Activated naive CD4-positive, alpha-beta T cell treated with anti-CD3 and anti-CD28 coated beads, Interleukin-2, amount 50 U/mL, for 24 hours (primary cell): ENCODE measurements at regions not wholly inside any gene's neighbourhood (a gene's known extent, or its start where the extent isn't known, plus 50 kb on each side); places are given as distances from the start of the nearest gene placed in this dataset.
"Not testable (repeated sequence)": the region's sequence is repeated elsewhere in the genome, so short reads cannot be mapped to it uniquely, and the experiment has no call there.

Experiments used
- H3K27ac Mint-ChIP-seq: one replicate; pipeline ENCODE4 v1.8.0; 2021; ENCODE audit warnings: mild to moderate bottlenecking, mixed read lengths
- H3K27me3 Mint-ChIP-seq: one replicate; pipeline ENCODE4 v1.8.0; 2021; ENCODE audit warnings: mixed read lengths
- H3K36me3 Mint-ChIP-seq: one replicate; pipeline ENCODE4 v1.8.0; 2021; ENCODE audit warnings: mixed read lengths
- H3K4me1 Mint-ChIP-seq: one replicate; pipeline ENCODE4 v1.8.0; 2021; ENCODE audit warnings: mixed read lengths
- H3K4me3 Mint-ChIP-seq: one replicate; pipeline ENCODE4 v1.8.0; 2021; ENCODE audit warnings: mild to moderate bottlenecking, mixed read lengths
- H3K9me3 Mint-ChIP-seq: one replicate; pipeline ENCODE4 v1.8.0; 2021; ENCODE audit warnings: mixed read lengths

GRCh38 chr10:63675171-63675570, 154.0 kb downstream of the REEP3 start:
- H3K4me1 Mint-ChIP-seq = no peaks in the 10 kb centered on the region
- no peak overlapping the region for H3K27ac Mint-ChIP-seq
- H3K4me3 Mint-ChIP-seq = no peak overlapping the region
- H3K36me3 Mint-ChIP-seq = no peaks in the 10 kb centered on the region
- no peaks in the 10 kb centered on the region for H3K9me3 Mint-ChIP-seq
- H3K27me3 Mint-ChIP-seq = peaks cover 3% of the 10 kb centered on the region

DNA sequence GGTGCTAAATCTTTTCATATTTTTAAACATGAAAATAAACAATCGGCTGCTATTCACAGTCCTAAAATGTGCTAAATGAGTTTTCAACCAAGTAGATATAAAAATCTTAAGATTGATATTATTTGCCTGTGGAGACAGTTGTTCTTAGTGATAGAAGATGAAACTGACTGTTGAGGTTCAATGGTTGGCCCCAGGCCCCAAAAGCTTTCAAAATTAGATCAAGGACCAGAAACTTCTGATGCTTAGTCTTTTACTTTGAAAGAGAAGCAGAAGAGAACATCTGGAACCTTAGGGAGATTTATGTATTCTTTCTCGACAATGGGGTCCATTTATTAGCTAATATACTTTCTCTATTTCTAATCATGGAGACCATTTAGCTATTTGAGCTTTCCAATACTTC, 155.8 kb downstream of the REEP3 start:
- no peaks in the 10 kb centered on the region for H3K9me3 Mint-ChIP-seq
- H3K27ac Mint-ChIP-seq = no peak overlapping the region
- no peaks in the 10 kb centered on the region for H3K36me3 Mint-ChIP-seq
- no peaks in the 10 kb centered on the region for H3K4me1 Mint-ChIP-seq
- peaks cover 5% of the 10 kb centered on the region for H3K27me3 Mint-ChIP-seq
- no peak overlapping the region for H3K4me3 Mint-ChIP-seq

GRCh38 chr10:63680545-63680944, 159.3 kb downstream of the REEP3 start:
- H3K4me3 Mint-ChIP-seq, H3K27me3 Mint-ChIP-seq, H3K4me1 Mint-ChIP-seq, H3K36me3 Mint-ChIP-seq, H3K27ac Mint-ChIP-seq, H3K9me3 Mint-ChIP-seq: not testable (repeated sequence)

DNA sequence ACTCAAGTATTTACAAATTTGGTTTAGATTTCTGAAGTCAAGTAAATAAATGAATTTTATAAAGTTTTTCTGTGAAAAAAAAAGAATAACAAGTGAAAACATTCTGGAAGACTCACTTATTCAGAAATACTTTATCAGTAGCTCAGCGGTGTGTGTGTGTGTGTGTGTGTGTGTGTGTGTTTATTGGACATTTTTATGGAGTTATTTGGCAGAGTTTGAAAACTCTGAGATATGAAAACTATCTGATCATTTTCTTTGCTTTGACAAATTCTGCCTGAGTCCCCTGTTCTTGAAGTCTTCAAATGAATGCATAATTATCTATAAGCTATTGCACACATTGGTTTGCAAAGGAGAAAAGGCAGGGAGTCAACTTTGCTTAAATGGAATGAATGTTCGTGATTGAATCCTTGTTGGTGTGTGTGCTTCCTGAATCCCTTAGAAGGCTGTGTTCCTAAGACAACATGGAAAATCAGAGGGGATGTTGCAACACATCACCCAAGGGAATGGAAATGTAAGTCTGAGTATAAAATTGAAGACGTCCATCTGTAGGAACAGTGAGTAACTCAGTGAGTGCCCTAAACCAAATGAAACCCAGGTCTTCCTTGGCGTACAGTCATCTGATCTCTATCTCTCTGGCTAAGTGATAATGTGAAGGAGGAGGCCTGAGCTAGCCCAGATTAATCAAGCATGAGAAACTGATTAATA, 160.9 kb downstream of the REEP3 start:
- no peaks in the 10 kb centered on the region for H3K9me3 Mint-ChIP-seq
- no peaks in the 10 kb centered on the region for H3K36me3 Mint-ChIP-seq
- no peaks in the 10 kb centered on the region for H3K4me1 Mint-ChIP-seq
- peaks cover 3% of the 10 kb centered on the region for H3K27me3 Mint-ChIP-seq
- no peak overlapping the region for H3K4me3 Mint-ChIP-seq
- no peak overlapping the region for H3K27ac Mint-ChIP-seq

GRCh38 chr10:63682698-63683052, 161.5 kb downstream of the REEP3 start:
- H3K36me3 Mint-ChIP-seq, H3K4me3 Mint-ChIP-seq, H3K27me3 Mint-ChIP-seq, H3K27ac Mint-ChIP-seq, H3K9me3 Mint-ChIP-seq, H3K4me1 Mint-ChIP-seq: not testable (repeated sequence)

GRCh38 chr10:63683223-63683622, 162.0 kb downstream of the REEP3 start:
- Mint-ChIP-seq H3K27me3 (peaks cover 3% of the 10 kb centered on the region), H3K36me3 (no peaks in the 10 kb centered on the region), H3K4me3 (no peak overlapping the region), H3K27ac (no peak overlapping the region), H3K9me3 (no peaks in the 10 kb centered on the region), H3K4me1 (no peaks in the 10 kb centered on the region)

DNA sequence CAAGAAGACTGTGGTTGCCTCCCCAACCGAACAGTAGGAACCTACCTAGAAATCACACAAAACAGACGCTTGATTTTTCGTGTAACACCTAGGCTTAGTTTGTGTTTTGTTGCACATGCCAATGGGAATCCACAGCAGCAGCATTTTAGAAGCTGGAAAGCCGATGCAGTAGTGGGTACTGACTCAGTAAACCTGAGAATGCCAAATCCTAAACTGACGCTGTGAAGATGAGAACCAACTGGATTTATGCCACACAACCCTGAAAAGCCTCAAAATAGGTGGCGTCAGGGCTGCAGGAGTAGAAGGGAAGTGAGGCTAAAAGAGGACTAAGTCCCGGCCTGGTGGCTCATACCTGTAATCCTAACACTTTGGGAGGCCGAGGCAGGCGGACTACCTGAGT, 162.5 kb downstream of the REEP3 start:
- Mint-ChIP-seq H3K4me3 (no peak overlapping the region), H3K27me3 (peaks cover 3% of the 10 kb centered on the region), H3K36me3 (no peaks in the 10 kb centered on the region), H3K27ac (no peak overlapping the region), H3K4me1 (no peaks in the 10 kb centered on the region), H3K9me3 (no peaks in the 10 kb centered on the region)

DNA sequence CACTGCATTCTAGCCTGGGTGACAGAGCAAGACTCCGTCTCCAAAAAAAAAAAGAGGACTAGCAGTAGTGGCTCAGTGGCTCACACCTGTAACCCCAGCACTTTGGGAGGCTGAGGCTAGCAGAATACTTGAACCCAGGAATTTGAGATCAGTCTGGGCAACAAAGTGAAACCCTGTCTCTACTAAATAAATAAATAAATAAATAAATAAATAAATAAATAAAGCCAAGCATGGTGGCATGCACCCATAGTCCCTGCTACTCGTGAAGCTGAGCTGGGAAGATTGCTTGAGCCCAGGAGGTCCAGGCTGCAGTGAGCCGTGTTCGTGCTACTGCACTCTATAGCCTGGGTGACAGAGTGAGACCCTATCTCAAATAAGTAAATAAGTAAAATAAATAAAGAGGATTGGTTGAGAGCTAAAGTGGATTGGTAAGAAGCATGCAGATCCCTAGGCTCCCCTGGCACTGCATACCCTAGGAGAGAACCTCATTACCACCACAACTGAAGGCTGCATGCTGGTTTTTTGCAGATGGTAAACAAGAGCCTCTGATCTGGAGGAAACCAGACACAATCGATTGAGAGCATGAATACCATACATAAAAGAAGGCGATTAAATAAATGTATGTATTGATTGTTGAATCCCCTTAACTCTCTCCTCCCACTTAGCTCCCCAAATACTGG, 163.2 kb downstream of the REEP3 start:
- H3K27ac Mint-ChIP-seq = no peak overlapping the region
- H3K27me3 Mint-ChIP-seq = peaks cover 3% of the 10 kb centered on the region
- no peak overlapping the region for H3K4me3 Mint-ChIP-seq
- H3K4me1 Mint-ChIP-seq = no peaks in the 10 kb centered on the region
- no peaks in the 10 kb centered on the region for H3K36me3 Mint-ChIP-seq
- no peaks in the 10 kb centered on the region for H3K9me3 Mint-ChIP-seq

DNA sequence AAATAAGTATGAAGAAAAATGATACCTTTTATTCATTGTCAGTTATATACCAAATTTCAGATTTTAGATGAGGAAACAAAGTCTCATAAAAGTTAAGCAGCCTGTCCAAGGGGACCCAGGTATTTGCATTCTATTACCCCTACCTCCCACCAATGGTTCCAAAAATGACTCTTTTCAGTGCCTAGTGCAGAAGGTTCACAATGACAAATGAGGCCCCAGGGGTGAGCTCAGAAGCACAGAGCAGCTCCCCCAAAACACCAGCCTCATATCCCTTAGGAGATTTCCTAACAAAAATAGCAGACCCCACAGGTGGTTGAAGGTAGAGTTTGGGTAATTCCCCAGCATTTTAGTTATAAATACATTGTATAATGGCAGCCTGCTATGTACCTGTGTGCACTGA, 168.6 kb downstream of the REEP3 start:
- Mint-ChIP-seq H3K4me3 (no peak overlapping the region), H3K36me3 (no peaks in the 10 kb centered on the region), H3K27ac (no peak overlapping the region), H3K4me1 (no peaks in the 10 kb centered on the region), H3K27me3 (peaks cover 2% of the 10 kb centered on the region), H3K9me3 (no peaks in the 10 kb centered on the region)

DNA sequence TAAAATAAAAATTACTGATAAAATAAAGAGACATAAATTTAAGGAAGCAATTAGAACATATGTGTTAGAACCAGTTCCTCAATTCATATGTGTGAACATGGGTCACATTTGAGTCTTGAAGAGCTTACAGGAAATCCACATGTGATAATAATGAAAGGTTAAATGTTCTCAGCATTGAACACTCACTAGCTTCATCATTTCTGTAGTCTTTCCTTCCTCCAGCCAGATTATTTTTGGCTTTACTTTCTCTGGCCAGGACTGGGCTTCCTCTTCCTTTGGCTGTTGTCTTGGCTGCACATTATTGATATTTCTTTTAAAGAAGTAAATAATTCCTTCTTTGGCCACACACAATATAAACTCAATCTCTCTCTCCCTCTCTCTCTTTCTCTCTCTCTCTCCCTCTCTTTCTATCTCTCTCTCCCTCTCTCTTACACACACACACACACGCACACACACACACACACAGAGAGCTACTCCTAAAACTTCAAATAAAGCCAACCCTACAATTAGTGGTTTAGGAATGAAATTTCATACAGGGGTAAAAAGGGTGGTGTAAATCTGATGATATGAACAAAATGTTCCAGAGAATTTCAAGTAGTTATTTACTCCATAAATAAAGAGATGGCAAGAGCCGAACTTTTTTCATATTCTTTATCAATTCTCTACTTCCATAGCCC, 171.2 kb downstream of the REEP3 start:
- no peaks in the 10 kb centered on the region for H3K4me1 Mint-ChIP-seq
- H3K27me3 Mint-ChIP-seq = peaks cover 2% of the 10 kb centered on the region
- no peak overlapping the region for H3K27ac Mint-ChIP-seq
- H3K9me3 Mint-ChIP-seq = no peaks in the 10 kb centered on the region
- H3K36me3 Mint-ChIP-seq = no peaks in the 10 kb centered on the region
- H3K4me3 Mint-ChIP-seq = no peak overlapping the region

DNA sequence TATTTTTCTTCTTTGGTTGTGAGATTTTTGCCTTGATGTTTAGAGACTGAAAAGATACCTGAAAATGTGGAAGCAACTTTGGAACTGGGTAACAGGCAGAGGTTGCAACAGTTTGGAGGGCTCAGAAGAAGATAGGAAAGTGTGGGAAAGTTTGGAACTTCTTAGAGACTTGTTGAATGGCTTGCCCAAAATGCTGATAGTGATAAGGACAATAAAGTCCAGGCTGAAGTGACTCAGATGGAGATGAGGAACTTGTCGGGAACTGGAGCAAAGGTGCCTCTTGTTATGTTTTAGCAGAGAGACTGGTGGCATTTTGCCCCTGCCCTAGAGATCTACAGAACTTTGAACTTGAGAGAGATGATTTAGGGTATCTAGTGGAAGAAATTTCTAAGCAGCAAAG, 171.8 kb downstream of the REEP3 start:
- H3K36me3 Mint-ChIP-seq, H3K9me3 Mint-ChIP-seq, H3K27ac Mint-ChIP-seq, H3K4me1 Mint-ChIP-seq, H3K27me3 Mint-ChIP-seq, H3K4me3 Mint-ChIP-seq: not testable (repeated sequence)

- Mint-ChIP-seq H3K27me3 (no peaks in the 10 kb centered on the region), H3K4me3 (no peak overlapping the region), H3K36me3 (no peaks in the 10 kb centered on the region), H3K4me1 (peaks cover 14% of the 10 kb centered on the region), H3K27ac (no peak overlapping the region), H3K9me3 (no peaks in the 10 kb centered on the region)
These were observed 175.0 kb downstream of the REEP3 start for GRCh38 chr10:63696205-63696604.

DNA sequence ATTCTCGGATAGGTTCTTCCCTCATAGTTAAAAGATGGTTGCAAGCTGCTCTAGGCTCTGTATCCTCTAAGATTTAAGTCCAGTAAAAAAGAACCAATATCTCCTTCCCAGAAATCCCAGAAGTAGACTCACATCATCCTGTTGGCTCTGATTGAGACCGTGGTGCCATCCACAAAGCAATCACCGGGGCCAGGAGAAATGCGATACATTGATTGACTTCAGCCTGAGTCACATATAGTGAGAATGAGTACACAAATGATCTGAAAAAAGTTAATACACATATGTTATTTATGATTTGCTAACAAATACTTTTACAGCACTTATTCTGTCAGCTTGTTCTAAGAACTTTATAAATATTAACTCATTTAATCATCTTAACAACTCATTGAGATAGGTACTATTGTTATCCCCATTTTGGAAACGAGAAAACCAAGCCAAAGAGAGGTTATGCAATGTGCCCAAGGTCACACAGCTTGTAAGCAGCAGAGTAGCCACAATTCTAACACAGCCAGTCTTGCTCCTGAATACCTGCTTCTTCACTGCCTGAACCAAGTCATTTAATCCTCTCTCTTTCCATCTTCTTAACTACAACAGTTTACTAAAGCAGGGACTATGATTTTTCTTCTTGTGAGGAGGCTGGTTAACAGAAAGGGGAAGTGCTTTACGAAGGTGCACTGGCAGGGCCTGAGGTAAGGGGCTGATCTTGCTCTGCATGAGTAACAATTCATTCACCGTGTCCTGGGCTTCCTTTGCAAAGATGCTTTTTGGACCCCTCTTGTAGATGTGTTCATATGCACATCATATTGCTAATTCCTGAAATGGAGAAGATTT, 177.0 kb downstream of the REEP3 start:
- Mint-ChIP-seq H3K36me3 (no peaks in the 10 kb centered on the region), H3K4me1 (peaks cover 14% of the 10 kb centered on the region), H3K27me3 (no peaks in the 10 kb centered on the region), H3K9me3 (no peaks in the 10 kb centered on the region), H3K4me3 (no peak overlapping the region), H3K27ac (no peak overlapping the region)

- peaks cover 14% of the 10 kb centered on the region for H3K4me1 Mint-ChIP-seq
- H3K36me3 Mint-ChIP-seq = no peaks in the 10 kb centered on the region
- H3K27ac Mint-ChIP-seq = no peak overlapping the region
- H3K27me3 Mint-ChIP-seq = no peaks in the 10 kb centered on the region
- no peak overlapping the region for H3K4me3 Mint-ChIP-seq
- no peaks in the 10 kb centered on the region for H3K9me3 Mint-ChIP-seq
These were observed 177.6 kb downstream of the REEP3 start for GRCh38 chr10:63698787-63699150.

DNA sequence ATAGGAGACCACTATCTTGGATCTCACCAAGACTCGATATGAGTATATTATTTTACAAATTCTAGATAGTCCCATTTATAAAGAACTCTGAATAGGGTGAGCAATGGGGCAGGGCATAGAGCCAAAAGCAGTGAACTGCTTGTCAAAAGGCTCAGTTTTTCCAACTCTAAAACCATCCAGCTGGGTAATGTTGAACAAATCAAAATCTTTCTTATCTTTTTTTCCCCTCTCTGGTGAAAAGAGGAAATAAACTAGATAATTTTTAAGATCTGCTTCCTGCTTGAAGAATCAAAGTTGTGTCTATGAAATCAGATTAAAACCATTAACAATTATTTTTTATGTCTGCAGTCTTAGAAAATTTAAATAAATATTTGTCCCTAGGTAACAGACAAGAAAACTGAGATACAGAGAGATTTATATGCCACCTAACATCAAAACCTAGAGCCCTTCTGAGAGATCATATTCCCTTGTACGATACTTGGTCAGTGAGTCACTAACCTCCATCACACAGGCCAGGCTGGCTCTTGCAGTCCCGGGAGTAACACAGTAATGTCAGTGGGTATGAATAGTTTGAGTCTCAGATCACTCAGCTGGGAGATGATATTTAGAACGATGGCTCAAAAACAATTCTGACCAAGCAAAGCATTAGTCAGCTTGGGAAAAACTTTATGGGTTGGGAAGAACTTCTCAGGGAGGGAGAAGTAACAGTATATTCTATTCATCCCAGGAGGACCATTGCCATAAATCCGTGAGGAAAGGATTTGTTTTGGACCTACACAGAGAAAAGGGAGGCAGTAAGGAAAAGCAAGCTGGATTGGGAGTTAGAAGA, 178.8 kb downstream of the REEP3 start:
- Mint-ChIP-seq H3K27ac (no peak overlapping the region), H3K27me3 (no peaks in the 10 kb centered on the region), H3K4me1 (peaks cover 18% of the 10 kb centered on the region), H3K36me3 (no peaks in the 10 kb centered on the region), H3K9me3 (no peaks in the 10 kb centered on the region), H3K4me3 (no peak overlapping the region)
